K562 (cell line): ENCODE measurements at regions not wholly inside any gene's neighbourhood (a gene's known extent, or its start where the extent isn't known, plus 50 kb on each side); places are given as distances from the start of the nearest gene placed in this dataset.

Source experiments
- ATAC-seq: fragments of 200-7000 bp; cut with Tn5 transposase; 3 replicates; pipeline ENCODE4 v1.9.1; 2020; ENCODE audit warnings: moderate library complexity
- BruUV-seq: library from RNA; stranded (reverse); fragments of 400-500 nt; replicated peaks from 2 replicates; lab custom pipeline; 2021; lab: Mats Ljungman, UMichigan
- CTCF ChIA-PET: fragments of 300-600 bp; formaldehyde crosslinking; extraction: SDS; loops from one replicate; lab custom pipeline; 2021; ENCODE audit warnings: low intra/inter-chr PET ratio; lab: Yijun Ruan, JAX
- POLR2A ChIA-PET: fragments of 300-600, 350-650 bp; sonication (Branson Sonifier 250); formaldehyde crosslinking; extraction: SDS; loops from one replicate; lab custom pipeline; 2021; ENCODE audit warnings: antibody characterized with exemption, inconsistent platforms; lab: Yijun Ruan, JAX
- DNase-seq, 4 experiments: peaks; one replicate each; pipeline versions ENCODE4 v3.0.0 to v3.0.0-alpha.2; 2011 to 2018; ENCODE audit warnings: low spot score in 3 of 4, mixed read lengths in 3 of 4; ENCODE audit errors: extremely low read depth in 1 of 4
- FAIRE-seq: peaks from 2 replicates; lab custom pipeline; 2011; peaks lifted over from hg19 to GRCh38; lab: Jason Lieb, UNC
- H2AFZ ChIP-seq: 2 replicates; pipeline ENCODE4 v1.6.0; 2011; ENCODE audit warnings: low read depth, low read length, control low read depth, inconsistent platforms
- H3K27ac ChIP-seq: fragments of 200-600 bp; 3 replicates; pipeline ENCODE4 v1.8.0; 2011; ENCODE audit warnings: low read depth, mild to moderate bottlenecking, control low read depth, inconsistent platforms, low read length, moderate library complexity, mixed read lengths; ENCODE audit errors: extremely low read depth
- H3K27me3 ChIP-seq, 2 experiments: fragments of 300-600 bp in 1 of 2; 2 replicates in 1 of 2; 3 replicates in 1 of 2; pipeline versions ENCODE4 v1.6.0 to v1.8.0; 2011; ENCODE audit warnings: inconsistent platforms in 2 of 2, low read length in 2 of 2, mild to moderate bottlenecking in 1 of 2, mixed read lengths in 1 of 2, moderate library complexity in 1 of 2; ENCODE audit not compliant: control insufficient read depth in 2 of 2, insufficient read depth in 2 of 2
- H3K36me3 ChIP-seq: fragments of 300-600 bp; 3 replicates; pipeline ENCODE4 v1.8.0; 2011; ENCODE audit warnings: mild to moderate bottlenecking, low read length, inconsistent platforms; ENCODE audit not compliant: control insufficient read depth, insufficient read depth
- H3K4me1 ChIP-seq, 2 experiments: fragments of 200-600 bp in 1 of 2; replicated peaks in 1 of 2; 2 replicates in 1 of 2; 3 replicates in 1 of 2; pipeline versions ENCODE4 v1.5.1 to v1.8.0; 2011; ENCODE audit warnings: inconsistent platforms in 2 of 2, low read length in 2 of 2, mild to moderate bottlenecking in 1 of 2, mixed read lengths in 1 of 2, moderate library complexity in 1 of 2; ENCODE audit not compliant: control insufficient read depth in 2 of 2, insufficient read depth in 2 of 2
- H3K4me2 ChIP-seq: 2 replicates; pipeline ENCODE4 v1.6.1; 2011; ENCODE audit warnings: low read length, control low read depth, inconsistent platforms, mixed read lengths; ENCODE audit not compliant: insufficient read depth
- H3K4me3 ChIP-seq: fragments of 200-600 bp; sonication (generic), shearing (Covaris generic); 2 replicates; pipeline ENCODE4 v1.5.1; 2016; ENCODE audit warnings: control low read depth, inconsistent platforms
- H3K79me2 ChIP-seq: fragments of 200-600 bp; 3 replicates; pipeline ENCODE4 v1.8.0; 2011; ENCODE audit warnings: low read length, inconsistent platforms; ENCODE audit not compliant: control insufficient read depth, insufficient read depth
- H3K9ac ChIP-seq, 2 experiments: 2 replicates each; pipeline versions ENCODE4 v1.6.0 to v1.6.1; 2011; ENCODE audit warnings: low read depth in 2 of 2, low read length in 2 of 2, control low read depth in 1 of 2, inconsistent platforms in 1 of 2, mild to moderate bottlenecking in 1 of 2, mixed read lengths in 1 of 2; ENCODE audit not compliant: insufficient read depth in 1 of 2
- H3K9me1 ChIP-seq: one replicate; pipeline ENCODE4 v1.6.0; 2011; ENCODE audit warnings: inconsistent platforms, mild to moderate bottlenecking, low read length, moderate library complexity; ENCODE audit not compliant: control insufficient read depth, insufficient read depth
- H3K9me3 ChIP-seq: replicated peaks from 2 replicates; pipeline ENCODE4 v1.5.1; 2011; ENCODE audit warnings: low read depth, low read length, inconsistent platforms; ENCODE audit not compliant: control insufficient read depth, insufficient read depth
- H4K20me1 ChIP-seq: replicated peaks from 2 replicates; pipeline ENCODE4 v1.6.1; 2011; ENCODE audit warnings: low read length, inconsistent platforms, mixed read lengths; ENCODE audit not compliant: control insufficient read depth, insufficient read depth
- CHD1 ChIP-seq: fragments of 200-600 bp; sonication (generic); IDR thresholded peaks from one replicate; pipeline ENCODE4 v1.6.1; 2012; ENCODE audit warnings: mild to moderate bottlenecking, moderate library complexity, low read length, inconsistent platforms
- CTBP1 ChIP-seq: fragments of 450-650 bp; IDR thresholded peaks from 2 replicates; pipeline ENCODE4 v1.6.1; 2016; ENCODE audit warnings: borderline replicate concordance
- DDX20 ChIP-seq: fragments of 450-650 bp; IDR thresholded peaks from 2 replicates; pipeline ENCODE4 v1.6.1; 2016; ENCODE audit warnings: missing genetic modification characterization, low read depth, mild to moderate bottlenecking, missing compliant biosample characterization, moderate library complexity
- ETS2 ChIP-seq: IDR thresholded peaks from 2 replicates; pipeline ENCODE4 v1.6.1; 2016; ENCODE audit warnings: borderline replicate concordance, missing genetic modification characterization, mild to moderate bottlenecking, moderate library complexity, missing compliant biosample characterization; ENCODE audit not compliant: poor library complexity, severe bottlenecking
- FOXK2 ChIP-seq, 2 experiments: fragments of 450-650 bp; IDR thresholded peaks in 1 of 2; conservative IDR thresholded peaks in 1 of 2; 2 replicates each; pipeline ENCODE4 v1.6.1; 2016; ENCODE audit warnings: low read depth in 2 of 2, mild to moderate bottlenecking in 1 of 2
- GABPB1 ChIP-seq: sonication (generic); formaldehyde crosslinking; IDR thresholded peaks from 2 replicates; pipeline ENCODE4 v1.8.0; 2022; ENCODE audit warnings: mild to moderate bottlenecking, missing genetic modification reagents
- IRF2 ChIP-seq: sonication (generic); formaldehyde crosslinking; IDR thresholded peaks from 2 replicates; pipeline ENCODE4 v1.8.1; 2022; ENCODE audit warnings: mild to moderate bottlenecking, missing genetic modification reagents
- MED1 ChIP-seq: sonication (generic); formaldehyde crosslinking; IDR thresholded peaks from 2 replicates; pipeline ENCODE4 v1.8.1; 2023; ENCODE audit warnings: missing genetic modification reagents, borderline replicate concordance
- ZBTB17 ChIP-seq: fragments of 450-650 bp; formaldehyde crosslinking; IDR thresholded peaks from 2 replicates; pipeline ENCODE4 v1.4.0; 2020; ENCODE audit warnings: mild to moderate bottlenecking
- ZBTB49 ChIP-seq: sonication (generic); formaldehyde crosslinking; IDR thresholded peaks from 2 replicates; pipeline ENCODE4 v1.8.0; 2022; ENCODE audit warnings: missing genetic modification reagents, mild to moderate bottlenecking, borderline replicate concordance
- ZNF3 ChIP-seq: fragments of 250-450 bp; sonication (Bioruptor Pico); IDR thresholded peaks from 2 replicates; pipeline ENCODE4 v1.5.0; 2021; ENCODE audit warnings: mild to moderate bottlenecking, moderate library complexity
- ZNF408 ChIP-seq: fragments of 250-450 bp; sonication (Bioruptor Pico); IDR thresholded peaks from 2 replicates; pipeline ENCODE4 v1.4.0; 2020; ENCODE audit warnings: low read depth, mild to moderate bottlenecking, moderate library complexity
- ZNF41 ChIP-seq: fragments of 250-450 bp; sonication (Bioruptor Pico); conservative IDR thresholded peaks from 2 replicates; pipeline ENCODE4 v1.4.0; 2020; ENCODE audit warnings: mild to moderate bottlenecking
- ZNF449 ChIP-seq: fragments of 250-450 bp; sonication (Bioruptor Pico); IDR thresholded peaks from 2 replicates; pipeline ENCODE4 v1.8.0; 2022; ENCODE audit warnings: moderate library complexity, mild to moderate bottlenecking, inconsistent platforms
- WGBS: fragments of 100-300 bp; shearing (Covaris generic); methylation state at CpG from one replicate; pipeline ENCODE4 v1.1.6; 2016; ENCODE audit warnings: low coverage, mixed read lengths; ENCODE audit not compliant: insufficient coverage; ENCODE audit errors: missing lambda C conversion rate; 5-methylcytosine and 5-hydroxymethylcytosine counted together
- in situ Hi-C: fragments of 300-500 bp; cut with MboI; formaldehyde crosslinking; loops from 4 replicates; pipeline ENCODE4 v1.15.0; 2018; ENCODE audit warnings: inconsistent platforms, mixed read lengths
- intact Hi-C: fragments of 100-400 bp; cut with micrococcal nuclease; formaldehyde crosslinking; loops from 2 replicates; pipeline ENCODE4 v1.14.2; 2022
- TF ChIP-seq, protein P1 (sequence below): sonication (generic); formaldehyde crosslinking; IDR thresholded peaks from 2 replicates; pipeline ENCODE4 v1.8.1; 2023; ENCODE audit warnings: missing genetic modification reagents, mild to moderate bottlenecking, borderline replicate concordance

- BruUV-seq: no TSS peak
- no peak for TF ChIP-seq ZBTB17 (CRISPR knock-in tag)
- TF ChIP-seq ZBTB49 (CRISPR knock-in tag): no peak
- no peak for TF ChIP-seq CHD1
- TF ChIP-seq, protein P1, sequence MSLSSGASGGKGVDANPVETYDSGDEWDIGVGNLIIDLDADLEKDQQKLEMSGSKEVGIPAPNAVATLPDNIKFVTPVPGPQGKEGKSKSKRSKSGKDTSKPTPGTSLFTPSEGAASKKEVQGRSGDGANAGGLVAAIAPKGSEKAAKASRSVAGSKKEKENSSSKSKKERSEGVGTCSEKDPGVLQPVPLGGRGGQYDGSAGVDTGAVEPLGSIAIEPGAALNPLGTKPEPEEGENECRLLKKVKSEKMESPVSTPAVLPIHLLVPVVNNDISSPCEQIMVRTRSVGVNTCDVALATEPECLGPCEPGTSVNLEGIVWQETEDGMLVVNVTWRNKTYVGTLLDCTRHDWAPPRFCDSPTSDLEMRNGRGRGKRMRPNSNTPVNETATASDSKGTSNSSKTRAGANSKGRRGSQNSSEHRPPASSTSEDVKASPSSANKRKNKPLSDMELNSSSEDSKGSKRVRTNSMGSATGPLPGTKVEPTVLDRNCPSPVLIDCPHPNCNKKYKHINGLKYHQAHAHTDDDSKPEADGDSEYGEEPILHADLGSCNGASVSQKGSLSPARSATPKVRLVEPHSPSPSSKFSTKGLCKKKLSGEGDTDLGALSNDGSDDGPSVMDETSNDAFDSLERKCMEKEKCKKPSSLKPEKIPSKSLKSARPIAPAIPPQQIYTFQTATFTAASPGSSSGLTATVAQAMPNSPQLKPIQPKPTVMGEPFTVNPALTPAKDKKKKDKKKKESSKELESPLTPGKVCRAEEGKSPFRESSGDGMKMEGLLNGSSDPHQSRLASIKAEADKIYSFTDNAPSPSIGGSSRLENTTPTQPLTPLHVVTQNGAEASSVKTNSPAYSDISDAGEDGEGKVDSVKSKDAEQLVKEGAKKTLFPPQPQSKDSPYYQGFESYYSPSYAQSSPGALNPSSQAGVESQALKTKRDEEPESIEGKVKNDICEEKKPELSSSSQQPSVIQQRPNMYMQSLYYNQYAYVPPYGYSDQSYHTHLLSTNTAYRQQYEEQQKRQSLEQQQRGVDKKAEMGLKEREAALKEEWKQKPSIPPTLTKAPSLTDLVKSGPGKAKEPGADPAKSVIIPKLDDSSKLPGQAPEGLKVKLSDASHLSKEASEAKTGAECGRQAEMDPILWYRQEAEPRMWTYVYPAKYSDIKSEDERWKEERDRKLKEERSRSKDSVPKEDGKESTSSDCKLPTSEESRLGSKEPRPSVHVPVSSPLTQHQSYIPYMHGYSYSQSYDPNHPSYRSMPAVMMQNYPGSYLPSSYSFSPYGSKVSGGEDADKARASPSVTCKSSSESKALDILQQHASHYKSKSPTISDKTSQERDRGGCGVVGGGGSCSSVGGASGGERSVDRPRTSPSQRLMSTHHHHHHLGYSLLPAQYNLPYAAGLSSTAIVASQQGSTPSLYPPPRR (CRISPR knock-in tag): no peak
- TF ChIP-seq ZNF3 (CRISPR knock-in tag): no peak
- TF ChIP-seq ETS2: no peak
- no peak for TF ChIP-seq CTBP1
- no peak for TF ChIP-seq ZNF408 (CRISPR knock-in tag)
- TF ChIP-seq IRF2: no peak
- TF ChIP-seq GABPB1 (CRISPR knock-in tag): no peak
- TF ChIP-seq MED1 (CRISPR knock-in tag): no peak
- TF ChIP-seq ZNF449: no peak
- TF ChIP-seq ZNF41 (CRISPR knock-in tag): no peak
- TF ChIP-seq FOXK2 (conservative IDR thresholded peaks at IDR 0.05 in 1 of 2, IDR thresholded peaks at IDR 0.05 in 1 of 2; ENCODE audit: low read depth in 2 of 2): no peak
- no peak for TF ChIP-seq DDX20 (tag)
- 0 out of 2 replicates have a peak, but pooled peaks cover 3% of the 10 kb centered on the region for H4K20me1 ChIP-seq
- H3K36me3 ChIP-seq: no peaks in the 10 kb centered on the region
- in situ Hi-C loops: no loop called here
- no peak overlapping the region for H2AFZ ChIP-seq
- no peak overlapping the region for H3K4me2 ChIP-seq
- no peak for ATAC-seq
- no peaks in the 10 kb centered on the region for H3K9me3 ChIP-seq
- CTCF ChIA-PET: no interaction called here
- DNase-seq: no peak
- H3K9me1 ChIP-seq: no peaks in the 10 kb centered on the region
- POLR2A ChIA-PET: no interaction called here
- H3K27ac ChIP-seq: no peak overlapping the region
- intact Hi-C loops: no loop called here
- H3K4me1 ChIP-seq: no peaks in the 10 kb centered on the region
- H3K79me2 ChIP-seq: no peaks in the 10 kb centered on the region
- H3K27me3 ChIP-seq: peaks cover 0 to 18% of the 10 kb centered on the region in 2 experiments; a peak in 2 of 5 replicates
- no peak overlapping the region for H3K4me3 ChIP-seq
- no peak overlapping the region for H3K9ac ChIP-seq
- FAIRE-seq: no peak
- 0% methylated on average over 2 of the region's 2 CpGs for WGBS
These were observed 177.9 kb upstream of the NLRP1 start for GRCh38 chr17:5762191-5762590.
